ENCODE measurements at regions not wholly inside any gene's neighbourhood (a gene's known extent, or its start where the extent isn't known, plus 50 kb on each side); places are given as distances from the start of the nearest gene placed in this dataset.

DNA sequence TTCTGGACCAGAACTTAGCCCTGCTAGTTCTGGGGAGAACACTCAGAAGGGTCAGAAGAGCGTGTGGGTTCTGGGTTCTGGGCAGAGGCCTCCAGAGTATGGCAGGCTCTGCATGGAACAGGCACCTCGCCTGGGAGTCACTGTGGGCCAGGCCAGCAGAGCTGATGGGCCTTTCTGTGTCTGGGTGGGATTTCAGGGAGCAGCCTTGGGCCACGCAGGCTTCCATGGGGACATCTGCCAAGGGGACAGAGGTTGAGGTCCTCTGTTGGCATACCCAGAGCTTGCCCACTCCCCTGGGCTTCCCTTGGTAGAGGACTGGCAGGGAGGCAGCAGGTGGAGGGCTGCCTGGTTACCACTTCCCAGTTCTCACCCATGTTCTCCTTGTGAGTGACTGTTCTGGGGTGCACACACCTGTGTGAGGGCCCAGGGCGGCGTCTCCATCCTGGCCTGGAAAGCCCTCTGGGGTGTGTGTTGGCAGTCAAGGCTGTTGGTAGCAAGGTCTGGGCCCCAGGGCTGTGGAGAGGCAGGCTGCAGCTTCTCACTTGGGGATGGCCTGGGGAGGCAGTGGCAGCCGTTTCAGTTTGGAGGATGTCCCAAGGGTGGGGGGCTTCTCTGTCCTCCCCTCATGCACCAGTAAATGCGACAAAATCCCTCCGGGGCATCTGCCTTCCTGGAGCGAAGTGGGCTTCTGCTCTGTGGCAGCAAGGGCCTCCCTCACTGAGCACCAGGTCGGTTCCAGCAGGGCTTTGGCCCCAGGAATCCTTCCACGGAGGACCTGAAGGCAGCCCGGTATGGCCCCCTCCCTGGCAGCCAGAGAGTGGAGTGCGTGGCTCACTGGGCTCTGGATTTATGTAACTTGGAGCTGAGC, 74.6 kb upstream of the HDAC4 start:
- Mint-ChIP-seq H3K36me3 (peaks cover 1% of the 10 kb centered on the region), H3K27ac (no peak overlapping the region), H3K4me1 (no peaks in the 10 kb centered on the region), H3K4me3 (no peak overlapping the region), H3K9me3 (peaks cover under 1% of the 10 kb centered on the region), H3K27me3 (ENCODE audit: insufficient read depth, low read depth) (peaks cover 11% of the 10 kb centered on the region)
- Histone ChIP-seq H4K20me1 (ENCODE audit: low read depth) (no peaks in the 10 kb centered on the region), H3K79me2 (ENCODE audit: low read depth) (no peaks in the 10 kb centered on the region), H3F3A (ENCODE audit: low read depth) (no peaks in the 10 kb centered on the region), H3K27me3 (no peaks in the 10 kb centered on the region), H3K4me3 (no peak overlapping the region), H3K9me3 (ENCODE audit: low read depth) (no peaks in the 10 kb centered on the region), H3K4me2 (no peak overlapping the region), H3K4me1 (no peaks in the 10 kb centered on the region), H2AFZ (replicated peaks) (no peak overlapping the region), H3K36me3 (no peaks in the 10 kb centered on the region), H3K9ac (no peak overlapping the region), H3K27ac (no peak overlapping the region)
- no peak for DNase-seq (ENCODE audit: low spot score)
- no peak for TF ChIP-seq EZH2phosphoT487 (IDR thresholded peaks at IDR 0.05)
- TF ChIP-seq, protein P1, sequence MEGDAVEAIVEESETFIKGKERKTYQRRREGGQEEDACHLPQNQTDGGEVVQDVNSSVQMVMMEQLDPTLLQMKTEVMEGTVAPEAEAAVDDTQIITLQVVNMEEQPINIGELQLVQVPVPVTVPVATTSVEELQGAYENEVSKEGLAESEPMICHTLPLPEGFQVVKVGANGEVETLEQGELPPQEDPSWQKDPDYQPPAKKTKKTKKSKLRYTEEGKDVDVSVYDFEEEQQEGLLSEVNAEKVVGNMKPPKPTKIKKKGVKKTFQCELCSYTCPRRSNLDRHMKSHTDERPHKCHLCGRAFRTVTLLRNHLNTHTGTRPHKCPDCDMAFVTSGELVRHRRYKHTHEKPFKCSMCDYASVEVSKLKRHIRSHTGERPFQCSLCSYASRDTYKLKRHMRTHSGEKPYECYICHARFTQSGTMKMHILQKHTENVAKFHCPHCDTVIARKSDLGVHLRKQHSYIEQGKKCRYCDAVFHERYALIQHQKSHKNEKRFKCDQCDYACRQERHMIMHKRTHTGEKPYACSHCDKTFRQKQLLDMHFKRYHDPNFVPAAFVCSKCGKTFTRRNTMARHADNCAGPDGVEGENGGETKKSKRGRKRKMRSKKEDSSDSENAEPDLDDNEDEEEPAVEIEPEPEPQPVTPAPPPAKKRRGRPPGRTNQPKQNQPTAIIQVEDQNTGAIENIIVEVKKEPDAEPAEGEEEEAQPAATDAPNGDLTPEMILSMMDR (IDR thresholded peaks at IDR 0.05): no peak
- no peak for TF ChIP-seq EZH2 (IDR thresholded peaks at IDR 0.05)

DNA sequence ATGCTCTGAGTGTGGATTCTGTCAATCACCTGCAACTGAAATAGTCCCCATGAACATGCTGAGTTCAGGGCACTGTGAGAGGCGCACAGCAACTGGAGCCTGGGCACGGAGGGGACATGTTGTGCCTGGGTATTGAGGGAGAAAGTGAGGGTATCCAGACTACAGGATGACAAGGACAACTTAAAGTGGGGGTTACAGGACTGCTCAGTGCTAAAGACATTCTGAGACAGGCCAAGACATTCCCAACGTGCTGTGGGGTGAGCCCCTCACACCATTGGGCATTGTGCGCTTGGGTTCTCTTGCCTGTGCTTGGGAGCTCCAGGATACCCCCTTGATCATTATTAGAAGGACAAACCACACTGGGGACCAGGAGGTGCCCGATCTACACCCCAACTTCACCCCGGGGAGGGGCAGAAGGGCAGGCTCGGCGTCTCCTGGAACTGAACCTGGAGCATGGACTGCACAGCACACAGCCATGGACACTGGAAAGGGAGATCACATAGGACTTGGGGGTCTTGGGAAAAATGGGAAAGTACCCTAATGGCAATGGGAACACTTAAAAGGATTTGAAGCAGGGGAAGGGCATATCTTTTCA, 72.5 kb upstream of the HDAC4 start:
- Histone ChIP-seq H2AFZ (replicated peaks) (no peak overlapping the region), H4K20me1 (ENCODE audit: low read depth) (no peaks in the 10 kb centered on the region), H3K9ac (no peak overlapping the region), H3K27ac (no peak overlapping the region), H3F3A (ENCODE audit: low read depth) (no peaks in the 10 kb centered on the region), H3K4me2 (no peak overlapping the region), H3K4me1 (no peaks in the 10 kb centered on the region), H3K27me3 (no peaks in the 10 kb centered on the region), H3K79me2 (ENCODE audit: low read depth) (no peaks in the 10 kb centered on the region), H3K4me3 (no peak overlapping the region), H3K9me3 (ENCODE audit: low read depth) (no peaks in the 10 kb centered on the region), H3K36me3 (no peaks in the 10 kb centered on the region)
- Mint-ChIP-seq H3K4me1 (no peaks in the 10 kb centered on the region), H3K27ac (no peak overlapping the region), H3K27me3 (ENCODE audit: insufficient read depth, low read depth) (peaks cover 16% of the 10 kb centered on the region), H3K4me3 (no peak overlapping the region), H3K36me3 (peaks cover 2% of the 10 kb centered on the region), H3K9me3 (peaks cover 7% of the 10 kb centered on the region)
- TF ChIP-seq EZH2 (IDR thresholded peaks at IDR 0.05): no peak
- TF ChIP-seq, protein P1 (IDR thresholded peaks at IDR 0.05): no peak
- TF ChIP-seq EZH2phosphoT487 (IDR thresholded peaks at IDR 0.05): no peak
- DNase-seq (ENCODE audit: low spot score): no peak

DNA sequence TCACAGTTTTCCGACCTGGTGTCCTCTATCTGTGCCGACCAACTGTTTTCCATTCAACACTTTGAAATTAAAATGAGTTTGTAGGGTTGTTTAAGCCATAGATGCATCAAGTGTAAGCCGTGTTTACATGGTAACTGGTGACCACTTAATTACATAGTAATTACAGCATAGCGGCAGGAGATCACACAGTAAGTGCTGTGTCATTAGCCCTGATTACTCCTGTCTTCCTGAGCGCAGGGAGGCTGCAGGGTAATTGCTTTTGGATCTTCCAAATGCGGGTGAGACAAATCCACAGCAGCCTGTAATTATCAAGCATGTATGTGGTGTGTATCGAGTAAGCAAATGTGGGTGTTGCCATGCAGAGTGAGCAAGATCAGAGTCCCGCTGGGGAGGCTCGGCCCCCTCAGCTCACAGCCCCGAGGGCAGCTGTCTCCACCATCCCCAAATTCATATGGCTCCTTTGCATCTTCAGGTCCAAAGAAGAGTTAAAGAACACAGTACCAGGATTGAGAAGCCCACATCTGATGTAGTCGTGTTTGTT, 71.5 kb upstream of the HDAC4 start:
- no peak for DNase-seq (ENCODE audit: low spot score)
- H2AFZ ChIP-seq (replicated peaks): no peak overlapping the region
- H3K4me2 ChIP-seq: no peak overlapping the region
- no peaks in the 10 kb centered on the region for H3K79me2 ChIP-seq (ENCODE audit: low read depth)
- no peaks in the 10 kb centered on the region for H3K36me3 ChIP-seq
- H3K9me3 Mint-ChIP-seq: peaks cover 7% of the 10 kb centered on the region
- peaks cover 2% of the 10 kb centered on the region for H3K36me3 Mint-ChIP-seq
- no peaks in the 10 kb centered on the region for H3F3A ChIP-seq (ENCODE audit: low read depth)
- no peaks in the 10 kb centered on the region for H3K27me3 ChIP-seq
- no peaks in the 10 kb centered on the region for H3K9me3 ChIP-seq (ENCODE audit: low read depth)
- no peak overlapping the region for H3K27ac Mint-ChIP-seq
- H3K4me3 Mint-ChIP-seq: no peak overlapping the region
- TF ChIP-seq EZH2 (IDR thresholded peaks at IDR 0.05) (no peak), EZH2phosphoT487 (IDR thresholded peaks at IDR 0.05) (no peak)
- TF ChIP-seq, protein P1 (IDR thresholded peaks at IDR 0.05): no peak
- no peaks in the 10 kb centered on the region for H3K4me1 Mint-ChIP-seq
- H3K9ac ChIP-seq: no peak overlapping the region
- H3K27me3 Mint-ChIP-seq (ENCODE audit: insufficient read depth, low read depth): peaks cover 16% of the 10 kb centered on the region
- H3K4me3 ChIP-seq: no peak overlapping the region
- no peak overlapping the region for H3K27ac ChIP-seq
- no peaks in the 10 kb centered on the region for H3K4me1 ChIP-seq
- H4K20me1 ChIP-seq (ENCODE audit: low read depth): no peaks in the 10 kb centered on the region

All from neural progenitor cell (in vitro differentiated cells).